Tibial nerve (tissue), 4 donors: ENCODE measurements at regions not wholly inside any gene's neighbourhood (a gene's known extent, or its start where the extent isn't known, plus 50 kb on each side); places are given as distances from the start of the nearest gene placed in this dataset.

Experiments
- EP300 ChIP-seq, 2 donors: sonication (generic); formaldehyde crosslinking; IDR thresholded peaks; one replicate each; pipeline ENCODE4 v1.6.1; 2017; ENCODE audit warnings: antibody characterized with exemption in 2 of 2, mild to moderate bottlenecking in 1 of 2
- POLR2A ChIP-seq, 2 donors: fragments of 450-650 bp; IDR thresholded peaks; one replicate each; pipeline ENCODE4 v1.6.1; 2017; ENCODE audit warnings: antibody characterized with exemption in 2 of 2, mild to moderate bottlenecking in 2 of 2, moderate library complexity in 2 of 2
- TF ChIP-seq, protein P1 (sequence below), 5 experiments: fragments of 200-600 bp in 3 of 5; fragments of 450-650 bp in 2 of 5; sonication (generic) in 3 of 5; IDR thresholded peaks; one replicate each; pipeline ENCODE4 v1.5.1; 2016 to 2019; ENCODE audit warnings: antibody characterized with exemption in 5 of 5, mild to moderate bottlenecking in 3 of 5, moderate library complexity in 2 of 5

DNA sequence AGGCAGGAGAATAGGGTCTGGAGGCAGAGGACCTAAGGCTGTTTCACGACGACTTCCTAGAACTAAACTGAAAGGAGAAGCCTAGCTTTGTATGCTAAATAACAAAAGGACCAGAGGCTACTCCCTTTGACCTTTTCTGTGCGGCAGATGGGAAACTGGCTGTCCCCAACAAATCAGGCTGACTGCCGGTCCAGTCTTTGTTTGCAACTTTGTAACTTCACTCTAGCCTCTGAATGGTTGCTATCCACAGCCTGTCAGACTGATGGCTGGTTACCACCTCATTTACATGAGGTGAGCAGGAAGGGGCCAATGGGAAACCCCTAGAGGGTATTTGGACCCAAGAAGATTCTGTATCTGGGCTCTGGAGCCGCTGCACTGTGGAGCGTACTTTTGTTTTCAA lies 132.6 kb upstream of the SHH start:
- TF ChIP-seq, protein P1, sequence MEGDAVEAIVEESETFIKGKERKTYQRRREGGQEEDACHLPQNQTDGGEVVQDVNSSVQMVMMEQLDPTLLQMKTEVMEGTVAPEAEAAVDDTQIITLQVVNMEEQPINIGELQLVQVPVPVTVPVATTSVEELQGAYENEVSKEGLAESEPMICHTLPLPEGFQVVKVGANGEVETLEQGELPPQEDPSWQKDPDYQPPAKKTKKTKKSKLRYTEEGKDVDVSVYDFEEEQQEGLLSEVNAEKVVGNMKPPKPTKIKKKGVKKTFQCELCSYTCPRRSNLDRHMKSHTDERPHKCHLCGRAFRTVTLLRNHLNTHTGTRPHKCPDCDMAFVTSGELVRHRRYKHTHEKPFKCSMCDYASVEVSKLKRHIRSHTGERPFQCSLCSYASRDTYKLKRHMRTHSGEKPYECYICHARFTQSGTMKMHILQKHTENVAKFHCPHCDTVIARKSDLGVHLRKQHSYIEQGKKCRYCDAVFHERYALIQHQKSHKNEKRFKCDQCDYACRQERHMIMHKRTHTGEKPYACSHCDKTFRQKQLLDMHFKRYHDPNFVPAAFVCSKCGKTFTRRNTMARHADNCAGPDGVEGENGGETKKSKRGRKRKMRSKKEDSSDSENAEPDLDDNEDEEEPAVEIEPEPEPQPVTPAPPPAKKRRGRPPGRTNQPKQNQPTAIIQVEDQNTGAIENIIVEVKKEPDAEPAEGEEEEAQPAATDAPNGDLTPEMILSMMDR (IDR thresholded peaks at IDR 0.05): no peak
- TF ChIP-seq POLR2A (IDR thresholded peaks at IDR 0.05): no peak
- TF ChIP-seq EP300 (IDR thresholded peaks at IDR 0.05): no peak
